GM23338 (cell line): ENCODE measurements at regions not wholly inside any gene's neighbourhood (a gene's known extent, or its start where the extent isn't known, plus 50 kb on each side); places are given as distances from the start of the nearest gene placed in this dataset.

Experiments used
- ATAC-seq: fragments of 200-7000 bp; cut with Tn5 transposase; 3 replicates; pipeline ENCODE4 v1.9.1; 2020
- DNase-seq: peaks from one replicate; pipeline ENCODE4 v3.0.0-alpha.2; 2015; ENCODE audit warnings: low spot score
- H2AFZ ChIP-seq: fragments of 200-600 bp; sonication (generic); 2 replicates; pipeline ENCODE4 v1.8.0; 2016; ENCODE audit warnings: antibody characterized with exemption, mild to moderate bottlenecking, moderate library complexity
- H3F3A ChIP-seq: fragments of 200-600 bp; sonication (generic); replicated peaks from 2 replicates; pipeline ENCODE4 v1.8.0; 2017; ENCODE audit warnings: antibody characterized with exemption, mixed run types, low read depth
- H3K27ac ChIP-seq: fragments of 200-600 bp; sonication (generic); 2 replicates; pipeline ENCODE4 v1.6.1; 2016; ENCODE audit warnings: low read depth
- H3K27me3 ChIP-seq: fragments of 200-600 bp; sonication (generic); 2 replicates; pipeline ENCODE4 v1.8.0; 2016; ENCODE audit warnings: mild to moderate bottlenecking, mixed run types, moderate library complexity; ENCODE audit not compliant: insufficient read depth
- H3K36me3 ChIP-seq: fragments of 200-600 bp; sonication (generic); 2 replicates; pipeline ENCODE4 v1.8.0; 2016; ENCODE audit warnings: mild to moderate bottlenecking; ENCODE audit not compliant: insufficient read depth
- H3K4me1 ChIP-seq: fragments of 200-600 bp; sonication (generic); 2 replicates; pipeline ENCODE4 v1.8.0; 2016; ENCODE audit warnings: mild to moderate bottlenecking, moderate library complexity; ENCODE audit not compliant: insufficient read depth
- H3K4me2 ChIP-seq: fragments of 200-600 bp; sonication (generic); 2 replicates; pipeline ENCODE4 v1.7.1; 2017; ENCODE audit warnings: mixed run types
- H3K4me3 ChIP-seq: fragments of 200-600 bp; sonication (generic); 2 replicates; pipeline ENCODE4 v1.6.1; 2016; ENCODE audit warnings: mixed run types
- H3K79me2 ChIP-seq: fragments of 200-600 bp; sonication (generic); replicated peaks from 2 replicates; pipeline ENCODE4 v1.8.0; 2017; ENCODE audit warnings: mild to moderate bottlenecking; ENCODE audit not compliant: insufficient read depth
- H3K9me2 ChIP-seq: fragments of 200-600 bp; sonication (generic); 2 replicates; pipeline ENCODE4 v1.8.0; 2017; ENCODE audit not compliant: insufficient read depth
- H4K20me1 ChIP-seq: fragments of 200-600 bp; sonication (generic); replicated peaks from 2 replicates; pipeline ENCODE4 v1.8.0; 2017; ENCODE audit warnings: mild to moderate bottlenecking; ENCODE audit not compliant: insufficient read depth
- H3K27ac Mint-ChIP-seq: 2 replicates; pipeline ENCODE4 v1.8.0; 2020; ENCODE audit warnings: inconsistent platforms, mild to moderate bottlenecking, moderate library complexity, mixed read lengths
- H3K27me3 Mint-ChIP-seq: 3 replicates; pipeline ENCODE4 v1.8.0; 2022; ENCODE audit warnings: low read depth, mild to moderate bottlenecking, moderate library complexity, mixed read lengths, inconsistent platforms; ENCODE audit not compliant: insufficient read depth, poor library complexity
- H3K36me3 Mint-ChIP-seq: 3 replicates; pipeline ENCODE4 v1.8.0; 2021; ENCODE audit warnings: low read depth, mild to moderate bottlenecking, inconsistent platforms, moderate library complexity, mixed read lengths
- H3K4me1 Mint-ChIP-seq: 3 replicates; pipeline ENCODE4 v1.8.0; 2020; ENCODE audit warnings: mild to moderate bottlenecking, inconsistent platforms, mixed read lengths
- H3K4me3 Mint-ChIP-seq: 3 replicates; pipeline ENCODE4 v1.8.0; 2021; ENCODE audit warnings: moderate library complexity, mild to moderate bottlenecking, inconsistent platforms, mixed read lengths
- H3K9me3 Mint-ChIP-seq: 3 replicates; pipeline ENCODE4 v1.8.0; 2020; ENCODE audit warnings: moderate library complexity, mild to moderate bottlenecking, inconsistent platforms, mixed read lengths
- EZH2 ChIP-seq: fragments of 200-600 bp; sonication (generic); IDR thresholded peaks from one replicate; pipeline ENCODE4 v1.8.0; 2017; ENCODE audit warnings: antibody characterized with exemption, mild to moderate bottlenecking, low read depth; ENCODE audit not compliant: unreplicated experiment
- EZH2phosphoT487 ChIP-seq: fragments of 200-600 bp; sonication (generic); IDR thresholded peaks from one replicate; pipeline ENCODE4 v1.8.1; 2018; ENCODE audit warnings: antibody characterized with exemption; ENCODE audit not compliant: unreplicated experiment
- JUNB ChIP-seq: IDR thresholded peaks from one replicate; pipeline ENCODE4 v1.6.1; 2016; ENCODE audit warnings: antibody characterized with exemption; ENCODE audit not compliant: unreplicated experiment
- NANOG ChIP-seq: IDR thresholded peaks from 2 replicates; pipeline ENCODE4 v1.6.1; 2016; ENCODE audit warnings: antibody characterized with exemption, borderline replicate concordance
- POLR2AphosphoS5 ChIP-seq: IDR thresholded peaks from 2 replicates; pipeline ENCODE4 v1.6.1; 2016; ENCODE audit warnings: antibody characterized with exemption, low read depth
- REST ChIP-seq: IDR thresholded peaks from one replicate; pipeline ENCODE4 v1.6.1; 2018; ENCODE audit warnings: antibody characterized with exemption; ENCODE audit not compliant: unreplicated experiment
- STAT1 ChIP-seq: IDR thresholded peaks from one replicate; pipeline ENCODE4 v1.6.1; 2016; ENCODE audit warnings: antibody characterized with exemption; ENCODE audit not compliant: unreplicated experiment
- ZNF114 ChIP-seq: fragments of 250-450 bp; sonication (Bioruptor Pico); IDR thresholded peaks from 2 replicates; pipeline ENCODE4 v1.5.0; 2020; ENCODE audit warnings: mild to moderate bottlenecking, moderate library complexity
- ZNF331 ChIP-seq: fragments of 250-450 bp; sonication (Bioruptor Pico); IDR thresholded peaks from 2 replicates; pipeline ENCODE4 v1.5.0; 2020; ENCODE audit warnings: low read depth, mild to moderate bottlenecking, moderate library complexity
- ZNF462 ChIP-seq: fragments of 250-450 bp; sonication (Bioruptor Pico); IDR thresholded peaks from 2 replicates; pipeline ENCODE4 v1.5.0; 2020; ENCODE audit warnings: mild to moderate bottlenecking, moderate library complexity

GRCh38 chr7:25429731-25430130, 201.4 kb upstream of the NPVF start:
- Histone ChIP-seq H3K9me2 (no peaks in the 10 kb centered on the region), H3K36me3 (no peaks in the 10 kb centered on the region), H3K27ac (no peak overlapping the region), H2AFZ (no peak overlapping the region), H3F3A (no peaks in the 10 kb centered on the region), H3K4me3 (no peak overlapping the region), H4K20me1 (no peaks in the 10 kb centered on the region), H3K27me3 (no peaks in the 10 kb centered on the region), H3K79me2 (no peaks in the 10 kb centered on the region), H3K4me1 (peaks cover 25% of the 10 kb centered on the region; the same call in 1 of the 2 replicates), H3K4me2 (no peak overlapping the region)
- Mint-ChIP-seq H3K27ac (no peak overlapping the region), H3K27me3 (no peaks in the 10 kb centered on the region), H3K9me3 (no peaks in the 10 kb centered on the region), H3K36me3 (no peaks in the 10 kb centered on the region), H3K4me1 (peaks cover 21% of the 10 kb centered on the region; the same call in 2 of the 3 replicates), H3K4me3 (no peak overlapping the region)
- TF ChIP-seq STAT1 (no peak), EZH2phosphoT487 (no peak)
- ATAC-seq: no peak
- DNase-seq: no peak

- Mint-ChIP-seq H3K4me1 (peaks cover 19% of the 10 kb centered on the region; the same call in 2 of the 3 replicates), H3K36me3 (no peaks in the 10 kb centered on the region), H3K27ac (no peak overlapping the region), H3K27me3 (no peaks in the 10 kb centered on the region), H3K4me3 (no peak overlapping the region), H3K9me3 (no peaks in the 10 kb centered on the region)
- ATAC-seq (no peak), DNase-seq (no peak)
- Histone ChIP-seq H3K27ac (no peak overlapping the region), H3K79me2 (no peaks in the 10 kb centered on the region), H3K4me2 (no peak overlapping the region), H3K4me3 (no peak overlapping the region), H4K20me1 (no peaks in the 10 kb centered on the region), H3K27me3 (no peaks in the 10 kb centered on the region), H3K36me3 (no peaks in the 10 kb centered on the region), H3F3A (no peaks in the 10 kb centered on the region), H2AFZ (no peak overlapping the region), H3K4me1 (peaks cover 25% of the 10 kb centered on the region; the same call in 1 of the 2 replicates), H3K9me2 (no peaks in the 10 kb centered on the region)
- TF ChIP-seq POLR2AphosphoS5 (no peak), JUNB (no peak), REST (no peak), ZNF462 (CRISPR knock-in tag) (no peak), EZH2 (no peak), STAT1 (no peak), NANOG (no peak), ZNF114 (CRISPR knock-in tag) (no peak), ZNF331 (CRISPR knock-in tag) (no peak), EZH2phosphoT487 (no peak)
Observed at GRCh38 chr7:25430200-25430931, 202.1 kb upstream of the NPVF start.
